Erythroblast (primary cell): ENCODE measurements at regions not wholly inside any gene's neighbourhood (a gene's known extent, or its start where the extent isn't known, plus 50 kb on each side); places are given as distances from the start of the nearest gene placed in this dataset.

Experiments
- GATA1 ChIP-seq: IDR thresholded peaks from 2 replicates; pipeline ENCODE4 v1.6.1; 2011; ENCODE audit warnings: low read depth, mild to moderate bottlenecking, control low read depth, low read length, moderate library complexity
- POLR2A ChIP-seq: IDR thresholded peaks from 2 replicates; pipeline ENCODE4 v1.6.1; 2011; ENCODE audit warnings: mild to moderate bottlenecking, low read length

DNA sequence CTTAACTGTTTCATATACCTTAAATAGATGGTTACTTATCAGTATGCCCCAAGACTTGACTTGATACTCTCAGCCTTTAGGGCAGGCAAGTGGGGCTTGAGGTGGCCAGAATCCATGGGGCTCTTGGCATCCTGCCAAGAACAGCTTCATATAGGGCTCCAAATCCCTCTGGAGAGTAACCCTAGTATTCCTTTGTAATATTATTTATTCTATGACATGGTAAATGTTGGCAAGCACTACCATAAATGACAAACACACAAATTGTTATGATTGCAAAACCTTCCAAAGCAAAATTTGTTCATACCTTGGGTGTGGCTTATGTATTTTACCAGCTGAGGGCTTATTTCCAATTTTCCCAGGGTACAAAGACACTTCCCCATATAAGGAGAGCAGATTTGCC, 257.4 kb upstream of the TRPC7 start:
- no peak for TF ChIP-seq POLR2A
- no peak for TF ChIP-seq GATA1
